ENCODE measurements at regions not wholly inside any gene's neighbourhood (a gene's known extent, or its start where the extent isn't known, plus 50 kb on each side); places are given as distances from the start of the nearest gene placed in this dataset.

GRCh38 chr6:74182992-74183391 lies 487.0 kb downstream of the CD109 start:
- no peak for TF ChIP-seq ZC3H10 (CRISPR knock-in tag; IDR thresholded peaks at IDR 0.05)
- no peak for TF ChIP-seq ZFP30 (CRISPR knock-in tag; IDR thresholded peaks at IDR 0.05)
- no peak for TF ChIP-seq CREB5 (CRISPR knock-in tag; IDR thresholded peaks at IDR 0.05; ENCODE audit: low read depth)
- TF ChIP-seq OSR1 (CRISPR knock-in tag; IDR thresholded peaks at IDR 0.05) = no peak
- TF ChIP-seq RARB (CRISPR knock-in tag; IDR thresholded peaks at IDR 0.05) = no peak

Data from SK-N-SH treated with all-trans-retinoic acid at 6 μM for 48 hours (cell line).